Suppressor macrophage treated with lipopolysaccharide for 4 hours (primary cell): ENCODE measurements at regions not wholly inside any gene's neighbourhood (a gene's known extent, or its start where the extent isn't known, plus 50 kb on each side); places are given as distances from the start of the nearest gene placed in this dataset.
"Not testable (repeated sequence)": the region's sequence is repeated elsewhere in the genome, so short reads cannot be mapped to it uniquely, and the experiment has no call there.

ENCODE experiments used
- DNase-seq: peaks from one replicate; pipeline ENCODE4 v3.0.0-alpha.2; 2020

GRCh38 chr4:24363751-24364150 lies 220.6 kb downstream of the DHX15 start:
- no peak for DNase-seq

GRCh38 chr4:24352112-24352511 lies 232.2 kb downstream of the DHX15 start:
- DNase-seq, result no peak

- DNase-seq, result not testable (repeated sequence)
These were observed 235.0 kb downstream of the DHX15 start for GRCh38 chr4:24349168-24349996.

GRCh38 chr4:24339260-24339659 lies 245.1 kb downstream of the DHX15 start:
- DNase-seq, result no peak

GRCh38 chr4:24337451-24338190 lies 246.7 kb downstream of the DHX15 start:
- no peak for DNase-seq

GRCh38 chr4:24335616-24336015 lies 248.7 kb downstream of the DHX15 start:
- no peak for DNase-seq

GRCh38 chr4:24334906-24335305 lies 249.4 kb downstream of the DHX15 start:
- DNase-seq, result no peak

GRCh38 chr4:24330573-24330972 lies 253.8 kb downstream of the DHX15 start:
- DNase-seq, result no peak

GRCh38 chr4:24330172-24330571 lies 254.2 kb downstream of the DHX15 start:
- no peak for DNase-seq

- DNase-seq, result no peak
These were observed 255.6 kb downstream of the DHX15 start for GRCh38 chr4:24328711-24329110.

- no peak for DNase-seq
These were observed 256.0 kb downstream of the DHX15 start for GRCh38 chr4:24328310-24328709.

- no peak for DNase-seq
These were observed 261.4 kb downstream of the DHX15 start for GRCh38 chr4:24322995-24323394.

- no peak for DNase-seq
These were observed 261.8 kb downstream of the DHX15 start for GRCh38 chr4:24322511-24322910.

- no peak for DNase-seq
These were observed 262.7 kb downstream of the DHX15 start for GRCh38 chr4:24321616-24322015.

GRCh38 chr4:24321131-24321530 lies 263.2 kb downstream of the DHX15 start:
- DNase-seq, result no peak

- no peak for DNase-seq
These were observed 265.0 kb downstream of the DHX15 start for GRCh38 chr4:24319387-24319786.

GRCh38 chr4:24315056-24315455 lies 269.3 kb downstream of the DHX15 start:
- DNase-seq, result no peak

GRCh38 chr4:24312261-24312913 lies 272.0 kb downstream of the DHX15 start:
- no peak for DNase-seq

- no peak for DNase-seq
These were observed 280.4 kb downstream of the DHX15 start for GRCh38 chr4:24303926-24304325.

GRCh38 chr4:24298911-24299310 lies 285.4 kb downstream of the DHX15 start:
- no peak for DNase-seq

GRCh38 chr4:24287096-24287495 lies 297.3 kb downstream of the DHX15 start:
- no peak for DNase-seq

GRCh38 chr4:24285759-24286158 lies 298.6 kb downstream of the DHX15 start:
- no peak for DNase-seq

- DNase-seq, result no peak
These were observed 301.9 kb downstream of the DHX15 start for GRCh38 chr4:24282446-24282845.

- DNase-seq, result no peak
These were observed 304.4 kb downstream of the DHX15 start for GRCh38 chr4:24279911-24280375.
